GM12878 (cell line): ENCODE measurements at regions not wholly inside any gene's neighbourhood (a gene's known extent, or its start where the extent isn't known, plus 50 kb on each side); places are given as distances from the start of the nearest gene placed in this dataset.

ENCODE experiments used
- ATAC-seq: fragments of 200-7000 bp; cut with Tn5 transposase; 3 replicates; pipeline ENCODE4 v1.9.1; 2020; ENCODE audit warnings: mild to moderate bottlenecking, moderate library complexity
- BruUV-seq: library from RNA; stranded (reverse); fragments of 400-500 nt; replicated peaks from 2 replicates; lab custom pipeline; 2021; lab: Mats Ljungman, UMichigan
- CTCF ChIA-PET: fragments of 300-600 bp; sonication (Branson Sonifier 250); formaldehyde crosslinking; extraction: SDS; loops from one replicate; lab custom pipeline; 2021; ENCODE audit warnings: inconsistent platforms; lab: Yijun Ruan, JAX
- POLR2A ChIA-PET: fragments of 350-600 bp; formaldehyde crosslinking; extraction: SDS; loops from one replicate; lab custom pipeline; 2021; ENCODE audit warnings: inconsistent platforms; lab: Charles Lee
- RAD21 ChIA-PET: fragments of 300-600 bp; sonication (Branson Sonifier 250); formaldehyde crosslinking; loops from one replicate; lab custom pipeline; 2023; ENCODE audit warnings: antibody characterized with exemption; ENCODE audit not compliant: unreplicated experiment; lab: Charles Lee
- SMC1A ChIA-PET: fragments of 300-600 bp; sonication (Branson Sonifier 250); formaldehyde crosslinking; loops from one replicate; lab custom pipeline; 2023; ENCODE audit not compliant: unreplicated experiment, uncharacterized antibody; lab: Charles Lee
- DNase-seq: peaks from one replicate; pipeline ENCODE4 v3.0.0-alpha.2; 2011; ENCODE audit warnings: low read depth, low spot score
- FAIRE-seq: peaks from 3 replicates; lab custom pipeline; 2011; peaks lifted over from hg19 to GRCh38; lab: Jason Lieb, UNC
- H2AFZ ChIP-seq: 2 replicates; pipeline ENCODE4 v1.6.0; 2011; ENCODE audit warnings: low read depth, low read length, control low read depth; ENCODE audit not compliant: control insufficient read depth
- H3K27ac ChIP-seq: 2 replicates; pipeline ENCODE4 v1.5.1; 2011; ENCODE audit warnings: control low read depth; ENCODE audit not compliant: control insufficient read depth, insufficient read depth
- H3K27me3 ChIP-seq, 2 experiments: replicated peaks in 1 of 2; 2 replicates each; pipeline versions ENCODE4 v1.6.0 to v1.6.1; 2011; ENCODE audit warnings: low read length in 1 of 2; ENCODE audit not compliant: control insufficient read depth in 2 of 2, insufficient read depth in 2 of 2
- H3K36me3 ChIP-seq, 2 experiments: 2 replicates each; pipeline ENCODE4 v1.5.1; 2011; ENCODE audit warnings: low read length in 1 of 2; ENCODE audit not compliant: control insufficient read depth in 2 of 2, insufficient read depth in 2 of 2
- H3K4me1 ChIP-seq: 2 replicates; pipeline ENCODE4 v1.6.1; 2011; ENCODE audit warnings: mild to moderate bottlenecking, low read length, moderate library complexity, mixed read lengths; ENCODE audit not compliant: control insufficient read depth, insufficient read depth
- H3K4me2 ChIP-seq: 2 replicates; pipeline ENCODE4 v1.6.0; 2011; ENCODE audit warnings: control low read depth; ENCODE audit not compliant: control insufficient read depth, insufficient read depth
- H3K4me3 ChIP-seq: fragments of 200-600 bp; sonication (generic); 2 replicates; pipeline ENCODE4 v1.5.1; 2016
- H3K79me2 ChIP-seq: 2 replicates; pipeline ENCODE4 v1.6.0; 2011; ENCODE audit warnings: low read length; ENCODE audit not compliant: control insufficient read depth, insufficient read depth
- H3K9ac ChIP-seq: 2 replicates; pipeline ENCODE4 v1.8.0; 2011; ENCODE audit warnings: low read length, control low read depth, mixed read lengths; ENCODE audit not compliant: control insufficient read depth, insufficient read depth
- H3K9me3 ChIP-seq: replicated peaks from 3 replicates; pipeline ENCODE4 v1.5.1; 2011; ENCODE audit warnings: mild to moderate bottlenecking, low read length; ENCODE audit not compliant: control insufficient read depth, insufficient read depth
- H4K20me1 ChIP-seq: 2 replicates; pipeline ENCODE4 v1.6.0; 2011; ENCODE audit not compliant: control insufficient read depth, insufficient read depth
- CHD4 ChIP-seq: fragments of 200-600 bp; sonication (generic); IDR thresholded peaks from 2 replicates; pipeline ENCODE4 v1.6.1; 2016; ENCODE audit warnings: mild to moderate bottlenecking
- CREB1 ChIP-seq: IDR thresholded peaks from 2 replicates; pipeline ENCODE4 v1.6.1; 2012; ENCODE audit warnings: low read depth, mild to moderate bottlenecking, inconsistent platforms
- DPF2 ChIP-seq: fragments of 450-650 bp; IDR thresholded peaks from 2 replicates; pipeline ENCODE4 v1.6.1; 2017; ENCODE audit warnings: mild to moderate bottlenecking
- MEF2A ChIP-seq: IDR thresholded peaks from 2 replicates; pipeline ENCODE4 v1.6.1; 2011; ENCODE audit warnings: low read depth, mild to moderate bottlenecking, low read length, moderate library complexity; ENCODE audit not compliant: insufficient read depth
- POU2F2 ChIP-seq: IDR thresholded peaks from 3 replicates; pipeline ENCODE4 v1.6.1; 2011; ENCODE audit warnings: low read depth, mild to moderate bottlenecking, low read length, borderline replicate concordance
- RAD21 ChIP-seq: IDR thresholded peaks from 2 replicates; pipeline ENCODE4 v1.6.1; 2011; ENCODE audit warnings: mild to moderate bottlenecking, low read depth, low read length, moderate library complexity; ENCODE audit not compliant: insufficient read depth
- SMAD5 ChIP-seq: IDR thresholded peaks from 2 replicates; pipeline ENCODE4 v1.6.1; 2016; ENCODE audit warnings: antibody characterized with exemption, low read depth
- SUPT20H ChIP-seq: IDR thresholded peaks from 2 replicates; pipeline ENCODE4 v1.6.1; 2011; ENCODE audit warnings: low read depth, mild to moderate bottlenecking, low read length, moderate library complexity, borderline replicate concordance; ENCODE audit not compliant: control insufficient read depth
- SUZ12 ChIP-seq: fragments of 200-600 bp; sonication (generic); IDR thresholded peaks from one replicate; pipeline ENCODE4 v1.6.1; 2018; ENCODE audit warnings: antibody characterized with exemption, mild to moderate bottlenecking; ENCODE audit not compliant: unreplicated experiment
- TARDBP ChIP-seq: IDR thresholded peaks from 2 replicates; pipeline ENCODE4 v1.6.1; 2016; ENCODE audit warnings: borderline replicate concordance
- WGBS: methylation state at CpG from one replicate; pipeline ENCODE4 v1.1.6; 2016; ENCODE audit warnings: low lambda C conversion rate; ENCODE audit not compliant: insufficient replicate concordance, insufficient coverage; ENCODE audit errors: missing lambda C conversion rate; 5-methylcytosine and 5-hydroxymethylcytosine counted together
- in situ Hi-C: fragments of 300-500 bp; cut with MboI; formaldehyde crosslinking; loops from 9 replicates; pipeline ENCODE4 v1.14.3; 2018; ENCODE audit warnings: mixed read lengths
- intact Hi-C: fragments of 100-400 bp; cut with micrococcal nuclease; formaldehyde crosslinking; loops from one replicate; pipeline ENCODE4 v1.14.2; 2022; ENCODE audit not compliant: unreplicated experiment
- TF ChIP-seq, protein P1 (sequence below): fragments of 450-650 bp; IDR thresholded peaks from 2 replicates; pipeline ENCODE4 v1.6.1; 2016; ENCODE audit warnings: mild to moderate bottlenecking

DNA sequence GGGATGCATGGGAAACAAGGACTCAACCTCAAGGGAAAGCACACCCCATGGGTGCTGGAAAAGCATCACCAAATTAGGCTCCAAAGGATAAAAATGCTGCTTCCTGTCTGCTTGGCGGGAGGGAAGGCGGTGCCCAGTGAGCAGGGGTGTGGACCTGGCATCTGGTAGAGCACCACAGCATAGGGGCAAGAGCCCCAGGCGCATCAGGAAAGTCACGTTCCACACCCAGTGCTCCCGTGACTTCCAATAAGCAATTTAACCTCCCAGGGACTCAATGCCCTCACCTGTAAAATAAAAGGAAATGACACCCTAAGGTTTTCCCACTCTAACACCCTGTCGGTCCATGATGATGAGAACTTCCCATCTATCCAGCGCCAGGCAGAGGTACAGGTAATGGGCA, 206.0 kb downstream of the SETD4 start:
- Histone ChIP-seq H3K9me3 (no peaks in the 10 kb centered on the region), H3K4me3 (no peak overlapping the region), H3K36me3 (no peaks in the 10 kb centered on the region), H4K20me1 (no peaks in the 10 kb centered on the region), H3K4me2 (no peak overlapping the region), H2AFZ (no peak overlapping the region), H3K79me2 (no peaks in the 10 kb centered on the region), H3K4me1 (no peaks in the 10 kb centered on the region), H3K27ac (no peak overlapping the region), H3K9ac (no peak overlapping the region), H3K27me3 (peaks cover 0 to 2% of the 10 kb centered on the region in 2 experiments; a peak in 1 of 4 replicates)
- CTCF ChIA-PET: interaction anchor here (1.1 kb wide), 1 partner anchor 14 kb away, joined by 3 read pairs; no protein-coding TSS in a partner anchor
- SMC1A ChIA-PET: no interaction called here
- POLR2A ChIA-PET: no interaction called here
- BruUV-seq: no TSS peak
- intact Hi-C loops: no loop called here
- TF ChIP-seq SUZ12 (no peak), MEF2A (no peak), SMAD5 (no peak), TARDBP (no peak), CHD4 (no peak), SUPT20H (no peak), CREB1 (no peak), POU2F2 (no peak), RAD21 (no peak), DPF2 (no peak)
- TF ChIP-seq, protein P1, sequence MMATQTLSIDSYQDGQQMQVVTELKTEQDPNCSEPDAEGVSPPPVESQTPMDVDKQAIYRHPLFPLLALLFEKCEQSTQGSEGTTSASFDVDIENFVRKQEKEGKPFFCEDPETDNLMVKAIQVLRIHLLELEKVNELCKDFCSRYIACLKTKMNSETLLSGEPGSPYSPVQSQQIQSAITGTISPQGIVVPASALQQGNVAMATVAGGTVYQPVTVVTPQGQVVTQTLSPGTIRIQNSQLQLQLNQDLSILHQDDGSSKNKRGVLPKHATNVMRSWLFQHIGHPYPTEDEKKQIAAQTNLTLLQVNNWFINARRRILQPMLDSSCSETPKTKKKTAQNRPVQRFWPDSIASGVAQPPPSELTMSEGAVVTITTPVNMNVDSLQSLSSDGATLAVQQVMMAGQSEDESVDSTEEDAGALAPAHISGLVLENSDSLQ: no peak
- 21% methylated on average over 7 of the region's 7 CpGs for WGBS
- in situ Hi-C loops: no loop called here
- DNase-seq (no peak), FAIRE-seq (no peak), ATAC-seq (no peak)
- RAD21 ChIA-PET: no interaction called here
